ENCODE measurements at regions not wholly inside any gene's neighbourhood (a gene's known extent, or its start where the extent isn't known, plus 50 kb on each side); places are given as distances from the start of the nearest gene placed in this dataset.
"Not testable (repeated sequence)": the region's sequence is repeated elsewhere in the genome, so short reads cannot be mapped to it uniquely, and the experiment has no call there.

GRCh38 chr2:77578354-77578753 is 56.2 kb upstream of the LRRTM4 start:
- DNase-seq (ENCODE audit: low spot score) = no peak
- Histone ChIP-seq H3K27ac (no peak overlapping the region), H3K4me3 (no peak overlapping the region)

DNA sequence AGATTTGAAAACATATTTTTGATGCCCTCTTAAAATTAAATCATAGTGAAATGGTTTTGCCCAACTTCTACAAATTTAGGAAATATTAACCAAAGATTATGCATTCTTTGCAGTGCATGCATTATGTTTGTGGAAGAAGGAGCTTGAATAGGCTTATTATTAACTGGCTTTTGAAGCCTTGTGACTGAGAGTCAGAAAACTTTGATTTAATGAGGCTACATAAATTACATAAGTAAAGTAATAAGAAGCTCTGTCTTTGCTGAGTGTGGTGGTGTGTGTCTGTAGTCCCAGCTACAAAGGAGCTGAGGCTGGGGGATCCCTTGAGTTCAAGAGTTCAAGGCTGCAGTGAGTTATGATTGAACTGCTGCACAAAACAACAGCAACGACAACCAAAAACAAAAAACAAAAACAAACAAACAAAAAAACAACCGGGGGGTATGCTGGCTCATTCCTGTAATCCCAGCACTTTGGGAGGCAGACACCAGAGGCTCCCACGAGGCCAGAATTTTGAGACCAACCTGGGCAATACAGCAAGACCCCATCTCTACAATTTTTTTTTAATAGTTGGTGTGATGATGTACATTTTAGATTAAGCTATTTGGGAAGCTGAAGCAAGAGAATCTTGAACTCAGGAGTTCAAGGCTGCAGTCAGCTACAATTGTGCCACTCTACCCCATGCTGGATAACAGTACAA is 57.0 kb upstream of the LRRTM4 start:
- TF ChIP-seq CTCF (IDR thresholded peaks at IDR 0.05) = no peak
- DNase-seq (ENCODE audit: low spot score) = no peak
- no peak overlapping the region for H3K27ac ChIP-seq
- H3K4me3 ChIP-seq = no peak overlapping the region

More at GRCh38 chr2:77578354-77578753, 56.2 kb upstream of the LRRTM4 start:
- TF ChIP-seq CTCF (IDR thresholded peaks at IDR 0.05) = no peak

DNA sequence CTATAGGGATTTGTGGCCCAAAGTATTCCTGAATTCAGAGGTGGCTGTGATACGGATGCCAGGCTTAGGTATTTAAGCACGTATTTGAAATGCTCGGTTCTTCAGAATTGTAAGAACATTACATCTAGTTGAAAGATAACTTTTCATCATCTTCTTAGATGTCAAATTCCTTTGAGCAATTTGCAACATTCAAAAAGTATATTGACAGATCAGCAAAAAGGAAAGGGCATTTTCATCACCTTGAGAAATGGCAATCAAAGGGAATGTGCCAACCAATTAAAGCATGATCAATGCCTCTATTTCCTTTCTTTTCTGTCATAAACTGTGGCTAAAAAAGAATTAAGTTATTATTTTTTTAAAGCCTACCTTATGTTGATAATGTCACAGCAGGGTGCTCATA is 66.3 kb upstream of the LRRTM4 start:
- no peak for DNase-seq (ENCODE audit: low spot score)
- TF ChIP-seq CTCF (IDR thresholded peaks at IDR 0.05) = no peak

DNA sequence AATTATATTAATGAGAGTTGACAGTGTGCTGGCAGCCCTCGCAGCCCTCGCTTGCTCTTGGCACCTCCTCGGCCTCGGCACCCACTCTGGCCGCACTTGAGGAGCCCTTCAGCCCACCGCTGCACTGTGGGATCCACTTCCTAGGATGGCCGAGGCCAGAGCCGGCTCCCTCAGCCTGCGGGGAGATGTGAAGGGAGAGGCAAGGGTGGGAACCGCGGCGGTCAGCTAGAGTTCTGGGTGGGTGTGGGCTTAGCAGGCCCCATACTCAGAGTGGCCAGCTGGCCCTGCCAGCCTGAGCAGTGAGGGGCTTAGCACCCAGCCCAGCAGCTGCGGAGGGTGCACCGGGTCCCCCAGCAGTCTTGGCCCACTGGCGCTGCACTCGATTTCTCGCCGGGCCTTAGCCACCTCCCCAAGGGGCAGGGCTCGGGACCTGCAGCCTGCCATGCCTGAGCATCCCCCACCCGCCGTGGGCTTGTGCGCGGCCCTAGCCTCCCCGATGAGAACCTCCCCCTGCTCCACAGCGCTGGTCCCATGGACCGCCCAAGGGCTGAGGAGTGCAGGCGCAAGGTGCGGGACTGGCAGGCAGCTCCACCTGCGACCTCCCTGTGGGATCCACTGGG is 68.2 kb upstream of the LRRTM4 start:
- TF ChIP-seq CTCF (IDR thresholded peaks at IDR 0.05) = no peak
- H3K4me3 ChIP-seq = no peak overlapping the region
- no peak for DNase-seq (ENCODE audit: low spot score)
- H3K27ac ChIP-seq = no peak overlapping the region

More for the DNA sequence above, 66.3 kb upstream of the LRRTM4 start:
- H3K4me3 ChIP-seq = no peak overlapping the region
- H3K27ac ChIP-seq = no peak overlapping the region

GRCh38 chr2:77592955-77593354 is 70.8 kb upstream of the LRRTM4 start:
- not testable (repeated sequence) for H3K4me3 ChIP-seq; H3K27ac ChIP-seq; DNase-seq (ENCODE audit: low spot score)

DNA sequence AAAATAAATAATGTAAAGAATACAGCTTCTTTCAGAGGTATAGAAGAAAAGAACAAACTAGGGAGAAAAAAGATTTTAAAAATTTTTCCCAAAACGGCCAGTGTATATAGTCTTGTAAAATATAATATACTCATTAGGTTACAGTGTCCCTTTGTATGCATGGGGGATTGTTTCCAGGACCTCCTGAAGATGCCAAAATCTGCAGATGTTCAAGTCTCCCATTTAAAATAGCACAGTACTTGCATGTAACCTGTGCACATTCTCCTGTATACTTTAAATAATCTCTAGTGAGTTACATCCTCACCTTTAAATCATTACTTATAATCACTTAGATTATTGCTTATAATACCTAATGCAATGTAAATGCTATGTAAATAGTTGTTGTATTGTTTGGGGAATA is 80.6 kb upstream of the LRRTM4 start:
- no peak for DNase-seq (ENCODE audit: low spot score)
- Histone ChIP-seq H3K4me3 (no peak overlapping the region), H3K27ac (no peak overlapping the region)
- no peak for TF ChIP-seq CTCF (IDR thresholded peaks at IDR 0.05)

- Histone ChIP-seq H3K27ac (no peak overlapping the region), H3K4me3 (no peak overlapping the region)
- no peak for DNase-seq (ENCODE audit: low spot score)
- TF ChIP-seq CTCF (IDR thresholded peaks at IDR 0.05) = no peak
Observed at GRCh38 chr2:77604953-77605929, 83.1 kb upstream of the LRRTM4 start.

Measured in coronary artery (tissue), 2 donors.